ENCODE measurements at regions not wholly inside any gene's neighbourhood (a gene's known extent, or its start where the extent isn't known, plus 50 kb on each side); places are given as distances from the start of the nearest gene placed in this dataset.
A peak's percentile ranks its signal among the peaks of the same experiment; 100 is the strongest.

DNA sequence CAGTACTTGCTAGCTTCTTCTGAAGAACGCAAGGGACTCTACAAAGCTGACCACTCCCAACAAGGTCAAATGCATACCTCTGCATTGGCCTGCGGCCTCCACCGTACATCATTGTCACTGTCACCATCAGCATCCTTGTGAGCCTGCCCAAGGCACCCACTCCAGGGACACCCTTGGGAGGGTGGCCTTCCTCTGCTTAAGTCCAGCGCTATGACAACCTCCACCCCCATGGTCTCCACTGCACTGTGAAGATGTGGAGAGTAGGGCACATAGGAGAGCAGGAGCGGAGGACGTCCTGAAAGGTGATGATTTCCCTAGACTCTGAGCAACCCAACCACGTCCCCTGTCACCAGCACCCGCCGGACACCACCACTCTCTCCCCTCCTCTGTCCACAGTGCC, 252.8 kb downstream of the ALG10 start:
- no peaks in the 10 kb centered on the region for H3K9me3 ChIP-seq (ENCODE audit: control insufficient read depth, insufficient read depth, low read depth, low read length)
- H3K27ac ChIP-seq (ENCODE audit: extremely low read depth, low read depth, low read length), result no peak overlapping the region
- POLR2A ChIA-PET, result no interaction called here
- no peak overlapping the region for H3K4me3 ChIP-seq (ENCODE audit: low read depth, low read length)
- no peaks in the 10 kb centered on the region for H3K4me1 ChIP-seq (ENCODE audit: control insufficient read depth, insufficient read depth, low read length)
- no peak for TF ChIP-seq ZNF664 (tag by site-specific recombination; IDR thresholded peaks at IDR 0.05)
- no peak for TF ChIP-seq REPIN1 (tag by site-specific recombination; IDR thresholded peaks at IDR 0.05; ENCODE audit: low read depth)
- no peak for TF ChIP-seq ZNF112 (tag by site-specific recombination; IDR thresholded peaks at IDR 0.05)
- TF ChIP-seq, protein P1, sequence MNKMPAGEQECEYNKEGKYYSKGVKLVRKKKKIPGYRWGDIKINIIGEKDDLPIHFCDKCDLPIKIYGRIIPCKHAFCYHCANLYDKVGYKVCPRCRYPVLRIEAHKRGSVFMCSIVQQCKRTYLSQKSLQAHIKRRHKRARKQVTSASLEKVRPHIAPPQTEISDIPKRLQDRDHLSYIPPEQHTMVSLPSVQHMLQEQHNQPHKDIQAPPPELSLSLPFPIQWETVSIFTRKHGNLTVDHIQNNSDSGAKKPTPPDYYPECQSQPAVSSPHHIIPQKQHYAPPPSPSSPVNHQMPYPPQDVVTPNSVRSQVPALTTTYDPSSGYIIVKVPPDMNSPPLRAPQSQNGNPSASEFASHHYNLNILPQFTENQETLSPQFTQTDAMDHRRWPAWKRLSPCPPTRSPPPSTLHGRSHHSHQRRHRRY (tag by site-specific recombination; IDR thresholded peaks at IDR 0.05), result no peak
- TF ChIP-seq SP2 (tag by site-specific recombination; IDR thresholded peaks at IDR 0.05), result no peak
- CTCF ChIA-PET, result no interaction called here
- no peaks in the 10 kb centered on the region for H3K36me3 ChIP-seq (ENCODE audit: control insufficient read depth in 2 of 2, insufficient read depth in 1 of 2, low read length in 2 of 2)

- Histone ChIP-seq H3K9me3 (ENCODE audit: control insufficient read depth, insufficient read depth, low read depth, low read length) (no peaks in the 10 kb centered on the region), H3K36me3 (ENCODE audit: control insufficient read depth in 2 of 2, insufficient read depth in 1 of 2, low read length in 2 of 2) (no peaks in the 10 kb centered on the region), H3K4me1 (ENCODE audit: control insufficient read depth, insufficient read depth, low read length) (no peaks in the 10 kb centered on the region), H3K4me3 (ENCODE audit: low read depth, low read length) (no peak overlapping the region), H3K27ac (ENCODE audit: extremely low read depth, low read depth, low read length) (no peak overlapping the region)
- TF ChIP-seq ZNF148 (tag by site-specific recombination; IDR thresholded peaks at IDR 0.05; ENCODE audit: borderline replicate concordance) (no peak), ZNF529 (tag by site-specific recombination; IDR thresholded peaks at IDR 0.05; ENCODE audit: insufficient replicate concordance) (no peak), ZNF843 (tag by site-specific recombination; IDR thresholded peaks at IDR 0.05) (no peak), ZNF416 (tag by site-specific recombination; IDR thresholded peaks at IDR 0.05) (no peak), WT1 (tag by site-specific recombination; IDR thresholded peaks at IDR 0.05) (no peak), ZNF398 (tag by site-specific recombination; IDR thresholded peaks at IDR 0.05) (no peak), ZNF830 (tag by site-specific recombination; IDR thresholded peaks at IDR 0.05; ENCODE audit: low read depth) (no peak), ZNF747 (tag by site-specific recombination; IDR thresholded peaks at IDR 0.05) (no peak)
- CTCF ChIA-PET, result no interaction called here
- POLR2A ChIA-PET, result no interaction called here
Measured at GRCh38 chr12:34286483-34286882, 264.2 kb downstream of the ALG10 start.

GRCh38 chr12:34286934-34287333, 264.6 kb downstream of the ALG10 start:
- POLR2A ChIA-PET, result no interaction called here
- TF ChIP-seq ZNF324 (tag by site-specific recombination; IDR thresholded peaks at IDR 0.05), result no peak
- no peak for TF ChIP-seq ZNF664 (tag by site-specific recombination; IDR thresholded peaks at IDR 0.05)
- TF ChIP-seq ZNF513 (tag by site-specific recombination; IDR thresholded peaks at IDR 0.05), result no peak
- TF ChIP-seq KLF9 (tag by site-specific recombination; IDR thresholded peaks at IDR 0.05; ENCODE audit: low read depth), result no peak
- TF ChIP-seq GLIS2 (tag by site-specific recombination; IDR thresholded peaks at IDR 0.05), result 0 out of 2 replicates have a peak, but pooled peaks have one; percentile 11
- TF ChIP-seq ZNF768 (tag by site-specific recombination; IDR thresholded peaks at IDR 0.05), result no peak
- Histone ChIP-seq H3K27ac (ENCODE audit: extremely low read depth, low read depth, low read length) (no peak overlapping the region), H3K4me3 (ENCODE audit: low read depth, low read length) (no peak overlapping the region), H3K9me3 (ENCODE audit: control insufficient read depth, insufficient read depth, low read depth, low read length) (no peaks in the 10 kb centered on the region), H3K36me3 (ENCODE audit: control insufficient read depth in 2 of 2, insufficient read depth in 1 of 2, low read length in 2 of 2) (no peaks in the 10 kb centered on the region), H3K4me1 (ENCODE audit: control insufficient read depth, insufficient read depth, low read length) (no peaks in the 10 kb centered on the region)
- CTCF ChIA-PET, result no interaction called here
